Activated CD4-positive, alpha-beta T cell treated with anti-CD3 and anti-CD28 coated beads, Interleukin-2, amount 50 U/mL, for 1 hour (primary cell): ENCODE measurements at regions not wholly inside any gene's neighbourhood (a gene's known extent, or its start where the extent isn't known, plus 50 kb on each side); places are given as distances from the start of the nearest gene placed in this dataset.
"Not testable (repeated sequence)": the region's sequence is repeated elsewhere in the genome, so short reads cannot be mapped to it uniquely, and the experiment has no call there.

Source experiments
- DNase-seq: peaks from one replicate; pipeline ENCODE4 v3.0.0-alpha.2; 2020

GRCh38 chr7:37549076-37549931, 100.6 kb upstream of the ELMO1 start:
- DNase-seq = no peak

DNA sequence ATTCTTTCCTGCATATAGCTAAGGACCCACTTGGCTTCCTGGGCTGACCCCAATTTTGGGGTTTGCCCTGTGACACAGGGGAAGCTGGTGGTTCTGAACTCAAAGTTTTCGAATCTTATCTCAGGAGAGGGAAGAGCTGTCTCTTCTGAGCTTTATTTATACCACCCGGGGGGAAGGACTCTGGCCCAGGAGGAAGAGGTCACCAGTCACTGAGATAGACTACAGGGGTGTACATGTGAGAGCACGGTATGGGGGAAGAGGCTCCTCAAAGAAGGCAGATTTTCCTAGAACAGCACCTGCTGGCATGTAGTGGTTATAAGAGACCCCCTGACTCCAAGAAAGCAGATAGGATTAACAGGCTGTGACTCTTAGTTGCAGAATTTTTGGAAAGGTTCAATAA, 101.8 kb upstream of the ELMO1 start:
- no peak for DNase-seq

GRCh38 chr7:37550872-37551271, 102.2 kb upstream of the ELMO1 start:
- no peak for DNase-seq

DNA sequence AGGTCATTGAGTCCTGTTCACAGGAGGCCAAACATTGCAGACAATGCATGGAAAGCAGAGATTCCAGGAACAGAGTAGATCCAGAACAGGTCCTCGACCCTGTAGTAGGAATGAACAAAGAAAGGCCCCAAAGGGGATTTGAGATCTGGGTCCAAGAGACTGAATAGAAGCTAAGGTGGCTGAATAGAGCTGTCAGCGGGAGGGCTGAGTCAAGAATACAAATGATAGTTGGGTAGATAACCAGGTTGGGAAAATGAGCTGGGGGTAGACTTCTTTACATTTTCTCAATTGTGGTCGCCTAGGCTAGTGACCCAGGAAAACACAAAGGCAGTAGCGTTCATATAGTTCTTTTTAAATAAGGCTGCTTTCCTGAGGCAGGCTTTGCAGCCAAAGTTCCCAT, 103.4 kb upstream of the ELMO1 start:
- no peak for DNase-seq

DNA sequence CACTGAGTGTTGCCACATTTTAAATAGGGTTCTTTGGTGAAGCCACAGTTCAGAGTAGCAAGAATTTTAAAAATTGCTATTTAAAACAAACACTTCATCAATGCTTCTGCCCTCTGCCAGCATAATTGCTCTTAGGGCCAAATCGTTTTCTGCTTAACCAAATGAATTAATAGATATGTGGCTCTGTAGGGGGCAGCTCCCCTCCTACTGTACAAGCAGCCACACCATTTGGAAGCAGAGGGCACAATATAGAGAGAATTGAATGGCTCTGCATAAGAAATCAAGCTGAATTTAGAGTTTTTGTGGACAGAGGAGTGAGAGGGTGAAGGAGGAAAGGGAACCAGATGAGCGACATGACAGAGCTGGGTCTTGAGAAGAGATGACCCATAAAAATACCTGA, 103.8 kb upstream of the ELMO1 start:
- not testable (repeated sequence) for DNase-seq

- DNase-seq = no peak
These were observed 106.9 kb upstream of the ELMO1 start for GRCh38 chr7:37555528-37555927.

DNA sequence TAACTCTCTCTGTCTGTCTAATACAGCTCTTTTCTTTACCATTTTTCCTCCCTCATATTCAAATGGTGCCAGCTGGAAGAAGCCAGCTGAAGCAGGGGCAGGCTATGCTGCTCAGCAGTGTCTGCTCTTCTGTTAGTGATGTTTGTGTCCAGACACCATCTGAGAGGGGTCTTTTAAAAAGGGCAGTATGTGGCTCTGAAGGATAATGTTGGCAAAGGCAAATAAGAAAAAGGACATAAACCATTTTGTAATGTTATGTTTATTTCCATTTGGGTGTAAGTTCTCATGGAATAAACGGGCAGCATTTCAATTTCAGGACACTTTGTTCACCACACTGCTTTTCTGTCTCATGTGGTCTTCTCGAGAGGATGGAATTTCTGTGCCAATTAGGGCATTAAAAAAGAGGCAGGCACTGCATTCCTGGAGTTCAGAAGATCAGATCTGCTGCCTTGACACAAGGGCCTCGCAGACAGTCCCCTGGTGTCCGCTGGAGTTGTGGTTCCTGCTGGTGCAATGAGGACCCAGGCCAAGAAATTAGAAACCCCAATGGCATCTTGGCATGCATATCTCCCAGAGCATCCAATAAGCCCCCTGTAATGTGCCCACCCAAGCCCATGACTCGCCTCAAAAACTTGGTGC, 109.0 kb upstream of the ELMO1 start:
- DNase-seq = no peak

GRCh38 chr7:37558320-37559096, 109.8 kb upstream of the ELMO1 start:
- DNase-seq = no peak

- DNase-seq = no peak
These were observed 113.4 kb upstream of the GPR141 start for GRCh38 chr7:37570145-37570544.

DNA sequence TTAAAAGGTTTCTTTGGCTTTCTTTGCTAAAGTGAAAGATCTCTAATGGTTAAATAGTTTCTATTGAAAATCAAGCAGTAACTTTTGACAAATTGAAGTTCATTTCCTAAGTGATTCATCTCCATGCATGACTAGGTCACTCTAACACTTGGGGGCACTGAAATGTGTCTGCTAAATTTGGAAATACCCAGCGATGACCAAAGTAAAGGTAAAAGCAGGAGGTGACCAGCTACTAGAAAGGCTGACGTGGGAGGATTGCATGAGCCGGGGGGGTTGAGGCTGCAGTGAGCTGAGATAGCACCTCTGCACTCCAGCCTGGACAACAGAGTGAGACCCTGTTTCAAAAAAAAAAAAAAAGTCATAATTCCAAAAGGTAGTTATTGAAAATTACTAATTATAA, 111.8 kb upstream of the GPR141 start:
- DNase-seq = no peak

DNA sequence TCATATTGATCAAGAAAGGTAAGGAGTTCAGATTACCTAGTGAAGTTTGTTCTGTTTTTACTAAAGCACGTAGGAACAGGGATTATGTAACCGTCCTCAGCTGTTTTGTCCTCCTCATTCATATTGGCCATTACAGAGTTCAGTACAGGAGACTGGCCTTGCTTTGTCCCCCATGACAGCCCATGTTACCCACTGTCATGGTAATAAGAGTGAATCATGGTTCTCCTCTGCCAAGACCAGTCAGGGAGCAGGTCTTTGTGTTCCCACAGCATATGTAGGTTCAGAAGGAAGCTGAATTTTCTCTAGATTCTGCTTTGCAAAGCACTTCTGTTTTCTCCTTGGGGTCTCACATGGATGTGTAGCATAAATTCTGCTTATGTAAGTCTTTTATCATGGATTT, 106.2 kb upstream of the GPR141 start:
- no peak for DNase-seq

- DNase-seq = no peak
These were observed 105.7 kb upstream of the GPR141 start for GRCh38 chr7:37577901-37578300.

- no peak for DNase-seq
These were observed 105.2 kb upstream of the GPR141 start for GRCh38 chr7:37578350-37578749.

DNA sequence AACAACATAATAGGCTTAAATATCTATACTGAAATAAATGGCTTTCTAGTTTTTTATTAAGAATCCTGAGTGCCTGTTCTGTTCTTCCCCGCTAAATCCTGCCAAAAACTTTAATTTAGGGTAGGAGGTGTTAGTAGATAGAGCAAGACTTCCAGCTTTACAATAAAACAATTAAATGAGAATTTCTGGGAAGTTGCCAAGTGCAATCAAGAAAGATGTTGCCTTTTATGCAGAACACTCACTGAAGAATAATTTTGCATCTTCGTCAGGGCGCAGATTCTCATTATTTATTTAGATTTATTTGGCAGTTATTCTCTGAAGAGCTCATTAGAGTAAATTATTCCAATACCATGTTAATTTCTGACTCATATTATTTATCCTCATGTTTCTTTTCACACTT, 103.2 kb upstream of the GPR141 start:
- no peak for DNase-seq

- DNase-seq = not testable (repeated sequence)
These were observed 98.7 kb upstream of the GPR141 start for GRCh38 chr7:37584651-37585463.

DNA sequence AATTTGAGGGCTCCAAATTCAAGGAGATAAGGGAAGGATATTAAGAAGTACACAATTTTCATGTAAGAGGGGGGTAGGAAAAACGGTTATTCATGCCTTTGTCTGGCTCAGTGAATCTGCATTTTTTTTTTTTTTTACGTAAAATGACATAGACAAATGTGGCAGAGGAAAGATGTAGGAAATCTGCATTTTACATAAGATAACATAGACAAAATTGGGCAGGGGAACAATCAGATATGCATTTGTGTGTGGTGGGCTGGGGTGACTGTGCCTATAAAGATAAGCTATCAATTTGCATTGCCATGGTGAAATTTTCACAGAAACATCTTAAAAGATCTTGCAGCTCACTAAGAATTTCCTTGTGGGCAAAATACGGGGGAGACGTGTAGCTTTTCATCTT, 92.7 kb upstream of the GPR141 start:
- no peak for DNase-seq

DNA sequence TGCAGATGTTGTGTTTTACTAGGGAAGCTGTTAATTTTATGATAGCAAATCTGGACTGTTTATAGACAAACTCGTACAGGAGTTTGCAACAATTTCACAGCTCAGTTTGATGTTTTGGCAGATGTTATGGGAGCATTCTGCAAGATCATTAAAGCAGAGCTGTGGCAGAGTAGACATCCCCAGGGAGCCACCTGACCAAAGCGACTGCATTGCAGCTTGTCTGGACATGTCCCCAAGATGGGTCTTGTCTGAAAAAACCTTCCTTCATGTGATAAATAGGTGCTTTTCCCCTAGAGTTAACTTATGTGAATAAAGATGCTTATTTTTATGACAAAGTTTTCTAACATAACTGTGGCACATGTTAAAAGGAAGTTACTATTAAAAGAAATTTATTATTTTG, 91.2 kb upstream of the GPR141 start:
- no peak for DNase-seq

GRCh38 chr7:37594602-37595001, 89.0 kb upstream of the GPR141 start:
- no peak for DNase-seq

GRCh38 chr7:37598824-37599223, 84.7 kb upstream of the GPR141 start:
- no peak for DNase-seq

DNA sequence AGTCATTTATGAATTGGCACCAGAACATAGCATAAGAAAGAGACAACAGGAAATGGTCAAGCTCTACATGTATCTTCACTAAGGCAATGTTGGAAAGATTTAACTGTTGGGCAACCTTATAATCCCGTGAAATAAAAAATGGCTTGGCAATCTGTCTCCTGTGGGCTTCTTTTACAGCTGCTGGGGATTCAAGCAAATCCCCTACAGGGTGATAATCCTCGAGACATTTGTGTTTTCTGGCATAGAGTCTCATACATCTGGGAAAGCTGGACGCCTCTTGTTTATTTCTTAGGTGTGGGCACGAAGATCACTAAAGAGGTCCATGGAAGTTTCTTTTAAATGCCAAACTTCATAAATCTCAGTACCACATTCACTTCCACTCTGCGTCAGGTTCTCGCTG, 82.2 kb upstream of the GPR141 start:
- DNase-seq = no peak

GRCh38 chr7:37604078-37604477, 79.5 kb upstream of the GPR141 start:
- no peak for DNase-seq

DNA sequence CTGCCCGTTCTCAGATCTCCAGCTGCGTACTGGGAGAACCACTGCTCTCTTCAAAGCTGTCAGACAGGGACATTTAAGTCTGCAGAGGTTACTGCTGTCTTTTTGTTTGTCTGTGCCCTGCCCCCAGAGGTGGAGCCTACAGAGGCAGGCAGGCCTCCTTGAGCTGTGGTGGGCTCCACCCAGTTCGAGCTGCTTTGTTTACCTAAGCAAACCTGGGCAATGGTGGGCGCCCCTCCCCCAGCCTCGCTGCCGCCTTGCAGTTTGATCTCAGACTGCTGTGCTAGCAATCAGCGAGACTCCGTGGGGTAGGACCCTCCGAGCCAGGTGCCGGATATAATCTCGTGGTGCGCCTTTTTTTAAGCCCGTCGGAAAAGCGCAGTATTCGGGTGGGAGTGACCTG, 66.2 kb upstream of the GPR141 start:
- not testable (repeated sequence) for DNase-seq

GRCh38 chr7:37633048-37633447, 50.5 kb upstream of the GPR141 start:
- DNase-seq = no peak
